AG04449 (cell line): ENCODE measurements at regions not wholly inside any gene's neighbourhood (a gene's known extent, or its start where the extent isn't known, plus 50 kb on each side); places are given as distances from the start of the nearest gene placed in this dataset.

ENCODE experiments used
- CTCF ChIA-PET: fragments of 350-600 bp; formaldehyde crosslinking; extraction: SDS; loops from one replicate; lab custom pipeline; 2021; ENCODE audit warnings: antibody characterized with exemption; lab: Yijun Ruan, JAX
- POLR2A ChIA-PET: fragments of 400-600, 350-600 bp; formaldehyde crosslinking; extraction: SDS; loops from one replicate; lab custom pipeline; 2020; ENCODE audit warnings: antibody characterized with exemption, inconsistent platforms; lab: Yijun Ruan, JAX
- DNase-seq: peaks from one replicate; pipeline ENCODE4 v3.0.0-alpha.2; 2010; ENCODE audit warnings: low read depth, low spot score
- H3K4me3 ChIP-seq: 2 replicates; pipeline ENCODE4 v1.5.1; 2011; ENCODE audit warnings: low read depth, mild to moderate bottlenecking, control low read depth, low read length
- CTCF ChIP-seq: IDR thresholded peaks from one replicate; pipeline ENCODE4 v1.5.1; 2011; ENCODE audit warnings: mild to moderate bottlenecking, moderate library complexity, low read length, control low read depth, inconsistent platforms; ENCODE audit not compliant: insufficient read depth; ENCODE audit errors: missing control alignments

GRCh38 chr7:116083796-116084195 lies 53.2 kb upstream of the TFEC start:
- no peak for DNase-seq
- CTCF ChIA-PET, result no interaction called here
- POLR2A ChIA-PET, result no interaction called here
- no peak overlapping the region for H3K4me3 ChIP-seq
- no peak for TF ChIP-seq CTCF

GRCh38 chr7:116086547-116087045 lies 56.0 kb upstream of the TFEC start:
- TF ChIP-seq CTCF, result no peak
- ChIA-PET CTCF (interaction anchor here (1.8 kb wide), 1 partner anchor 11 kb away, joined by 7 read pairs; no protein-coding TSS in a partner anchor), POLR2A (no interaction called here)
- no peak overlapping the region for H3K4me3 ChIP-seq
- DNase-seq, result no peak

GRCh38 chr7:116087291-116087690 lies 56.7 kb upstream of the TFEC start:
- no peak for DNase-seq
- TF ChIP-seq CTCF, result no peak
- H3K4me3 ChIP-seq, result no peak overlapping the region
- CTCF ChIA-PET, result no interaction called here
- POLR2A ChIA-PET, result no interaction called here

- CTCF ChIA-PET, result no interaction called here
Observed at GRCh38 chr7:116087984-116088383, 57.4 kb upstream of the TFEC start.

GRCh38 chr7:116089293-116089692 lies 58.7 kb upstream of the TFEC start:
- no peak for TF ChIP-seq CTCF
- H3K4me3 ChIP-seq, result no peak overlapping the region
- CTCF ChIA-PET, result interaction anchor here (0.8 kb wide), 1 partner anchor 37 kb away, joined by 3 read pairs; no protein-coding TSS in a partner anchor
- no peak for DNase-seq
- POLR2A ChIA-PET, result no interaction called here

More at GRCh38 chr7:116087984-116088383, 57.4 kb upstream of the TFEC start:
- POLR2A ChIA-PET, result no interaction called here
- no peak for TF ChIP-seq CTCF
- no peak for DNase-seq
- H3K4me3 ChIP-seq, result no peak overlapping the region

- no peak for DNase-seq
- POLR2A ChIA-PET, result no interaction called here
- H3K4me3 ChIP-seq, result no peak overlapping the region
- no peak for TF ChIP-seq CTCF
- CTCF ChIA-PET, result no interaction called here
Observed at GRCh38 chr7:116093516-116094301, 63.1 kb upstream of the TFEC start.
